PFSK-1 (cell line): ENCODE measurements at regions not wholly inside any gene's neighbourhood (a gene's known extent, or its start where the extent isn't known, plus 50 kb on each side); places are given as distances from the start of the nearest gene placed in this dataset.

Experiments
- FOXP2 ChIP-seq: optimal IDR thresholded peaks from 2 replicates; pipeline ENCODE3; 2011; ENCODE audit warnings: borderline replicate concordance, control low read depth, inconsistent platforms; ENCODE audit not compliant: insufficient read depth; ENCODE audit errors: extremely low read length, extremely low read depth
- POLR2AphosphoS5 ChIP-seq: IDR thresholded peaks from 2 replicates; pipeline ENCODE4 v1.6.1; 2012; ENCODE audit warnings: low read depth, mild to moderate bottlenecking, control low read depth, low read length, moderate library complexity
- REST ChIP-seq, 2 experiments: IDR thresholded peaks; 2 replicates each; pipeline versions ENCODE4 v1.6.1 to v1.8.0; 2011 to 2012; ENCODE audit warnings: low read depth in 2 of 2, low read length in 2 of 2, control low read depth in 1 of 2, inconsistent platforms in 1 of 2, mild to moderate bottlenecking in 1 of 2, moderate library complexity in 1 of 2; ENCODE audit not compliant: insufficient read depth in 1 of 2
- SIN3A ChIP-seq: IDR thresholded peaks from 2 replicates; pipeline ENCODE4 v1.6.1; 2012; ENCODE audit warnings: mild to moderate bottlenecking, low read length, moderate library complexity, borderline replicate concordance; ENCODE audit not compliant: insufficient read depth
- TAF1 ChIP-seq: IDR thresholded peaks from 2 replicates; pipeline ENCODE4 v1.6.1; 2012; ENCODE audit warnings: low read length, control low read depth, borderline replicate concordance; ENCODE audit not compliant: insufficient read depth

GRCh38 chr7:32639122-32639521 is 143.8 kb downstream of the AVL9 start:
- no peak for TF ChIP-seq FOXP2
- TF ChIP-seq TAF1, result no peak
- TF ChIP-seq POLR2AphosphoS5, result no peak
- TF ChIP-seq REST (IDR thresholded peaks at IDR 0.05; ENCODE audit: insufficient read depth in 1 of 2, low read depth in 2 of 2, low read length in 2 of 2), result no peak
- no peak for TF ChIP-seq SIN3A
